H9 (cell line): ENCODE measurements at regions not wholly inside any gene's neighbourhood (a gene's known extent, or its start where the extent isn't known, plus 50 kb on each side); places are given as distances from the start of the nearest gene placed in this dataset.

ENCODE experiments used
- DNase-seq: peaks from one replicate; pipeline ENCODE4 v3.0.0-alpha.2; 2017
- H2AFZ ChIP-seq: one replicate; pipeline ENCODE4 v1.6.1; 2013; ENCODE audit warnings: mild to moderate bottlenecking, low read length, control low read depth, moderate library complexity
- H2AK5ac ChIP-seq: 2 replicates; pipeline ENCODE4 v1.6.1; 2013; ENCODE audit warnings: low read length, control low read depth, mixed read lengths; ENCODE audit not compliant: insufficient read length
- H2BK120ac ChIP-seq: one replicate; pipeline ENCODE4 v1.6.1; 2013; ENCODE audit warnings: low read depth, mild to moderate bottlenecking, low read length, control low read depth, inconsistent platforms; ENCODE audit not compliant: poor library complexity, severe bottlenecking
- H2BK12ac ChIP-seq: 2 replicates; pipeline ENCODE4 v1.6.1; 2013; ENCODE audit warnings: low read length, control low read depth, mixed read lengths, low read depth; ENCODE audit not compliant: insufficient read length
- H2BK15ac ChIP-seq: 2 replicates; pipeline ENCODE4 v1.6.1; 2013; ENCODE audit warnings: low read depth, low read length, control low read depth
- H2BK20ac ChIP-seq: one replicate; pipeline ENCODE4 v1.6.1; 2013; ENCODE audit warnings: low read depth, mild to moderate bottlenecking, low read length, control low read depth, inconsistent platforms; ENCODE audit not compliant: poor library complexity, severe bottlenecking
- H2BK5ac ChIP-seq: 2 replicates; pipeline ENCODE4 v1.6.1; 2013; ENCODE audit warnings: low read length, control low read depth, mixed read lengths; ENCODE audit not compliant: insufficient read length
- H3K14ac ChIP-seq: 2 replicates; pipeline ENCODE4 v1.6.1; 2013; ENCODE audit warnings: low read length, control low read depth; ENCODE audit not compliant: insufficient read depth
- H3K18ac ChIP-seq: 2 replicates; pipeline ENCODE4 v1.6.1; 2013; ENCODE audit warnings: low read depth, mild to moderate bottlenecking, mixed read lengths, low read length, control low read depth; ENCODE audit not compliant: insufficient read length
- H3K23ac ChIP-seq: 2 replicates; pipeline ENCODE4 v1.6.1; 2013; ENCODE audit warnings: low read length, control low read depth, mixed read lengths, low read depth; ENCODE audit not compliant: insufficient read length
- H3K23me2 ChIP-seq: 2 replicates; pipeline ENCODE4 v1.6.1; 2013; ENCODE audit warnings: low read depth, mild to moderate bottlenecking, mixed read lengths, low read length, control low read depth; ENCODE audit not compliant: insufficient read length, poor library complexity, severe bottlenecking
- H3K27ac ChIP-seq: 2 replicates; pipeline ENCODE4 v1.5.1; 2013; ENCODE audit warnings: low read length, control low read depth, mixed read lengths, low read depth; ENCODE audit not compliant: insufficient read length
- H3K27me3 ChIP-seq: 2 replicates; pipeline ENCODE4 v1.6.1; 2013; ENCODE audit warnings: low read length, control low read depth, inconsistent platforms; ENCODE audit not compliant: insufficient read depth
- H3K4ac ChIP-seq: 2 replicates; pipeline ENCODE4 v1.6.1; 2013; ENCODE audit warnings: low read depth, mild to moderate bottlenecking, control low read depth, inconsistent platforms, low read length, moderate library complexity
- H3K4me1 ChIP-seq: 2 replicates; pipeline ENCODE4 v1.6.1; 2013; ENCODE audit warnings: low read length, control low read depth, inconsistent platforms; ENCODE audit not compliant: insufficient read depth
- H3K4me2 ChIP-seq: 2 replicates; pipeline ENCODE4 v1.6.1; 2013; ENCODE audit warnings: low read length, control low read depth, mixed read lengths; ENCODE audit not compliant: insufficient read length, insufficient read depth
- H3K56ac ChIP-seq: 2 replicates; pipeline ENCODE4 v1.6.1; 2013; ENCODE audit warnings: low read depth, mild to moderate bottlenecking, mixed read lengths, low read length, control low read depth; ENCODE audit not compliant: insufficient read length
- H3K79me1 ChIP-seq: 2 replicates; pipeline ENCODE4 v1.6.1; 2013; ENCODE audit warnings: low read depth, mild to moderate bottlenecking, moderate library complexity, low read length, control low read depth, inconsistent platforms; ENCODE audit not compliant: insufficient read depth, poor library complexity, severe bottlenecking
- H3K79me2 ChIP-seq: 2 replicates; pipeline ENCODE4 v1.6.1; 2013; ENCODE audit warnings: low read length, control low read depth, inconsistent platforms; ENCODE audit not compliant: insufficient read depth
- H3K9ac ChIP-seq: 2 replicates; pipeline ENCODE4 v1.6.1; 2013; ENCODE audit warnings: low read length, control low read depth, mixed read lengths; ENCODE audit not compliant: insufficient read length; ENCODE audit errors: extremely low read depth
- H3K9me3 ChIP-seq: one replicate; pipeline ENCODE4 v1.6.1; 2013; ENCODE audit warnings: low read depth, low read length, inconsistent platforms; ENCODE audit not compliant: control insufficient read depth
- H3T11ph ChIP-seq: one replicate; pipeline ENCODE4 v1.6.1; 2013; ENCODE audit warnings: mild to moderate bottlenecking, low read length, control low read depth, inconsistent platforms
- H4K20me1 ChIP-seq: one replicate; pipeline ENCODE4 v1.6.1; 2013; ENCODE audit not compliant: control insufficient read depth, insufficient read length, insufficient read depth
- H4K5ac ChIP-seq: 2 replicates; pipeline ENCODE4 v1.6.1; 2013; ENCODE audit warnings: low read depth, mild to moderate bottlenecking, mixed read lengths, low read length, control low read depth; ENCODE audit not compliant: insufficient read length
- H4K8ac ChIP-seq: replicated peaks from 2 replicates; pipeline ENCODE4 v1.6.1; 2013; ENCODE audit warnings: low read length, control low read depth, mixed read lengths, low read depth; ENCODE audit not compliant: insufficient read length
- H4K91ac ChIP-seq: 2 replicates; pipeline ENCODE4 v1.6.1; 2013; ENCODE audit warnings: low read depth, mild to moderate bottlenecking, moderate library complexity, mixed read lengths, low read length, control low read depth; ENCODE audit not compliant: insufficient read length
- H3K27ac Mint-ChIP-seq, 3 experiments: 2 replicates in 2 of 3; 3 replicates in 1 of 3; pipeline ENCODE4 v1.8.0; 2020 to 2021; ENCODE audit warnings: mixed read lengths in 3 of 3, mild to moderate bottlenecking in 1 of 3, moderate library complexity in 1 of 3
- H3K27me3 Mint-ChIP-seq: 2 replicates; pipeline ENCODE4 v1.8.0; 2021; ENCODE audit warnings: low read depth, mild to moderate bottlenecking, moderate library complexity, mixed read lengths
- H3K36me3 Mint-ChIP-seq, 3 experiments: 2 replicates in 2 of 3; 3 replicates in 1 of 3; pipeline ENCODE4 v1.8.0; 2020 to 2021; ENCODE audit warnings: low read depth in 3 of 3, mixed read lengths in 3 of 3; ENCODE audit not compliant: insufficient read depth in 1 of 3
- H3K4me1 Mint-ChIP-seq, 2 experiments: 2 replicates each; pipeline ENCODE4 v1.8.0; 2020; ENCODE audit warnings: mixed read lengths in 2 of 2
- H3K4me3 Mint-ChIP-seq, 2 experiments: 2 replicates in 1 of 2; 3 replicates in 1 of 2; pipeline ENCODE4 v1.8.0; 2020 to 2021; ENCODE audit warnings: mild to moderate bottlenecking in 2 of 2, mixed read lengths in 2 of 2, moderate library complexity in 1 of 2
- H3K9me3 Mint-ChIP-seq, 2 experiments: 2 replicates in 1 of 2; 3 replicates in 1 of 2; pipeline ENCODE4 v1.8.0; 2020; ENCODE audit warnings: mild to moderate bottlenecking in 2 of 2, mixed read lengths in 2 of 2, moderate library complexity in 1 of 2
- WGBS: extraction: QIAGEN DNeasy Blood & Tissue Kit; methylation state at CpG from one replicate; pipeline ENCODE4 v1.1.7; 2013; ENCODE audit warnings: missing lambda C conversion rate, low lambda C conversion rate, mixed read lengths; ENCODE audit not compliant: insufficient read length; ENCODE audit errors: extremely low coverage; 5-methylcytosine and 5-hydroxymethylcytosine counted together
- TF ChIP-seq, protein P1 (sequence below): fragments of 200-600 bp; sonication (generic); conservative IDR thresholded peaks from 3 replicates; pipeline ENCODE4 v1.8.0; 2021; ENCODE audit warnings: antibody characterized with exemption, mild to moderate bottlenecking

- Mint-ChIP-seq H3K27me3 (no peaks in the 10 kb centered on the region), H3K4me3 (no peak overlapping the region), H3K27ac (no peak overlapping the region), H3K36me3 (no peaks in the 10 kb centered on the region), H3K4me1 (no peaks in the 10 kb centered on the region), H3K9me3 (no peaks in the 10 kb centered on the region)
- no peaks in the 10 kb centered on the region for H3K9me3 ChIP-seq
- H3T11ph ChIP-seq: no peak overlapping the region
- H3K18ac ChIP-seq: no peak overlapping the region
- no peak overlapping the region for H3K9ac ChIP-seq
- H4K91ac ChIP-seq: no peak overlapping the region
- H2BK12ac ChIP-seq: no peak overlapping the region
- H3K23ac ChIP-seq: no peak overlapping the region
- no peaks in the 10 kb centered on the region for H3K79me1 ChIP-seq
- no peak overlapping the region for H2BK20ac ChIP-seq
- no peak for DNase-seq
- H3K4ac ChIP-seq: no peak overlapping the region
- H3K27me3 ChIP-seq: no peaks in the 10 kb centered on the region
- no peaks in the 10 kb centered on the region for H3K23me2 ChIP-seq
- H4K8ac ChIP-seq: no peak overlapping the region
- WGBS: no CpG with 5 or more reads among the region's 1 CpG
- no peaks in the 10 kb centered on the region for H4K20me1 ChIP-seq
- no peak overlapping the region for H2AFZ ChIP-seq
- no peak overlapping the region for H3K14ac ChIP-seq
- H3K56ac ChIP-seq: no peak overlapping the region
- TF ChIP-seq, protein P1, sequence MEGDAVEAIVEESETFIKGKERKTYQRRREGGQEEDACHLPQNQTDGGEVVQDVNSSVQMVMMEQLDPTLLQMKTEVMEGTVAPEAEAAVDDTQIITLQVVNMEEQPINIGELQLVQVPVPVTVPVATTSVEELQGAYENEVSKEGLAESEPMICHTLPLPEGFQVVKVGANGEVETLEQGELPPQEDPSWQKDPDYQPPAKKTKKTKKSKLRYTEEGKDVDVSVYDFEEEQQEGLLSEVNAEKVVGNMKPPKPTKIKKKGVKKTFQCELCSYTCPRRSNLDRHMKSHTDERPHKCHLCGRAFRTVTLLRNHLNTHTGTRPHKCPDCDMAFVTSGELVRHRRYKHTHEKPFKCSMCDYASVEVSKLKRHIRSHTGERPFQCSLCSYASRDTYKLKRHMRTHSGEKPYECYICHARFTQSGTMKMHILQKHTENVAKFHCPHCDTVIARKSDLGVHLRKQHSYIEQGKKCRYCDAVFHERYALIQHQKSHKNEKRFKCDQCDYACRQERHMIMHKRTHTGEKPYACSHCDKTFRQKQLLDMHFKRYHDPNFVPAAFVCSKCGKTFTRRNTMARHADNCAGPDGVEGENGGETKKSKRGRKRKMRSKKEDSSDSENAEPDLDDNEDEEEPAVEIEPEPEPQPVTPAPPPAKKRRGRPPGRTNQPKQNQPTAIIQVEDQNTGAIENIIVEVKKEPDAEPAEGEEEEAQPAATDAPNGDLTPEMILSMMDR: no peak
- H2BK5ac ChIP-seq: no peak overlapping the region
- no peaks in the 10 kb centered on the region for H3K79me2 ChIP-seq
- no peak overlapping the region for H2BK120ac ChIP-seq
- H4K5ac ChIP-seq: no peak overlapping the region
- no peak overlapping the region for H2BK15ac ChIP-seq
- no peak overlapping the region for H3K4me2 ChIP-seq
- H3K4me1 ChIP-seq: no peaks in the 10 kb centered on the region
- no peak overlapping the region for H3K27ac ChIP-seq
- no peak overlapping the region for H2AK5ac ChIP-seq
Observed at GRCh38 chr6:115675443-115675842, 385.2 kb downstream of the FRK start.
